GM18507 (cell line): ENCODE measurements at regions not wholly inside any gene's neighbourhood (a gene's known extent, or its start where the extent isn't known, plus 50 kb on each side); places are given as distances from the start of the nearest gene placed in this dataset.
"Not testable (repeated sequence)": the region's sequence is repeated elsewhere in the genome, so short reads cannot be mapped to it uniquely, and the experiment has no call there.

Experiments used
- DNase-seq: peaks from one replicate; pipeline ENCODE4 v3.0.0; 2011; ENCODE audit warnings: low read depth; ENCODE audit not compliant: insufficient read length; ENCODE audit errors: extremely low spot score
- FAIRE-seq: peaks from 2 replicates; lab custom pipeline; 2011; peaks lifted over from hg19 to GRCh38; lab: Jason Lieb, UNC

GRCh38 chr10:4902571-4903011, 60.6 kb upstream of the AKR1C1 start:
- FAIRE-seq (peak; percentile 21), DNase-seq (no peak)

DNA sequence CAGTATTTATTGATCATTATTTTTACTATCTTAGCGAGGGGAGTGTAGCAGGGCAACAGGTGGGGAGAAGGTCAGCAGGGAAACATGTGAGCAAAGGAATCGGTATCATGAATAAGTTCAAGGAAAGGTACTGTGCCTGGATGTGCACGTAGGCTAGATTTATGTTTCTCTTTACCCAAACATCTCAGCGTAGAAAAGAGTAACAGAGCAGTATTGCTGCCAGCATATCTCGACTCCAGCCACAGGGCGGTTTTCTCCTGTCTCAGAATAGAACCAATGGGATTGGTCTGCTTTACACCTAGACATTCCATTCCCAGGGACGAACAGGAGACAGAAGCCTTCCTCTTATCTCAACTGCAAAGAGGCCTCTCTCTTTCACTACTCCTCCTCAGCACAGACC, 60.1 kb upstream of the AKR1C1 start:
- not testable (repeated sequence) for DNase-seq, FAIRE-seq

DNA sequence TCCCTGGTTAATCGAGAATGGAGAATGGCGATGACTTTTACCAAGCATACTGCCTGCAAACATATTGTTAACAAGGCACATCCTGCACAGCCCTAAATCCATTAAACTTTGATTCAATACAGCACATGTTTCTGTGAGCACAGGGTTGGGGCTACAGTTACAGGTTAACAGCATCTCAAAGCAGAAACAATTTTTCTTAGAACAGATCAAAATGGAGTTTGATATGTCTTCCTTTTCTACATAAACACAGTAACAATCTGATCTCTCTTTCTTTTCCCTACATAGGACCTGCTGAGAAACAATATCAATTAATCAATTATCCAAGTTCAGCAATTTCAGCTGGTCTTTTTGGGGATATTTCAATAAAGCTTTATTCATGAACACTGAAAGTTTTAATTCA, 59.5 kb upstream of the AKR1C1 start:
- FAIRE-seq, DNase-seq: not testable (repeated sequence)

DNA sequence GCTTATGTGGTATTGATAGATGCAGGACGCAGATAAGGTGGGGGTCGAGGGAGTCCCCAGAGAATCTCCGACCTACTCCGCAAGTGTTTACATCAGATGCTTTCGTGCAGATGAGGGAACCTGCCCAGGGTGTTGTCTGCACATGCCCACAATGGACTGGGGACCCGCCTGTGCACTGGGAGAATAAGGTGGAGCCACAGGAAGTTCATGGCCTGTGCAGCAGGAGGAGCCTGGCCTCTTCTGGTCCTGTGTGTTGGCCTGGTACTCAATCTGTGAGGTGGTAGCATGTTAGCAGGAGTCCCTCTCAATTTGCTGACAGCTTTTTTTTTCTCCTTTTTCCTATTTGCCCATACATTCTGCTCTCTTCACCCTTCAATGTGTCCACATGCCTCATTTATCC, 54.1 kb upstream of the AKR1C1 start:
- no peak for FAIRE-seq

More for the DNA sequence above, 54.1 kb upstream of the AKR1C1 start:
- DNase-seq: no peak
